SK-N-SH treated with all-trans-retinoic acid at 6 μM for 48 hours (cell line): ENCODE measurements at regions not wholly inside any gene's neighbourhood (a gene's known extent, or its start where the extent isn't known, plus 50 kb on each side); places are given as distances from the start of the nearest gene placed in this dataset.

Experiments
- PATZ1 ChIP-seq: fragments of 250-450 bp; sonication (Bioruptor Pico); IDR thresholded peaks from 2 replicates; pipeline ENCODE4 v1.8.0; 2020; ENCODE audit warnings: mild to moderate bottlenecking, moderate library complexity, borderline replicate concordance
- RARB ChIP-seq: fragments of 250-450 bp; sonication (Bioruptor Pico); IDR thresholded peaks from 2 replicates; pipeline ENCODE4 v1.8.0; 2021; ENCODE audit warnings: mild to moderate bottlenecking, moderate library complexity
- SNAI2 ChIP-seq: fragments of 250-450 bp; sonication (Bioruptor Pico); IDR thresholded peaks from 2 replicates; pipeline ENCODE4 v1.5.0; 2020; ENCODE audit warnings: mild to moderate bottlenecking, moderate library complexity
- TF ChIP-seq, protein P1 (sequence below): fragments of 250-450 bp; sonication (Bioruptor Pico); IDR thresholded peaks from 2 replicates; pipeline ENCODE4 v1.8.0; 2021; ENCODE audit warnings: low read depth, mild to moderate bottlenecking, moderate library complexity, borderline replicate concordance

- no peak for TF ChIP-seq PATZ1 (CRISPR knock-in tag)
- TF ChIP-seq RARB (CRISPR knock-in tag) = no peak
- TF ChIP-seq, protein P1, sequence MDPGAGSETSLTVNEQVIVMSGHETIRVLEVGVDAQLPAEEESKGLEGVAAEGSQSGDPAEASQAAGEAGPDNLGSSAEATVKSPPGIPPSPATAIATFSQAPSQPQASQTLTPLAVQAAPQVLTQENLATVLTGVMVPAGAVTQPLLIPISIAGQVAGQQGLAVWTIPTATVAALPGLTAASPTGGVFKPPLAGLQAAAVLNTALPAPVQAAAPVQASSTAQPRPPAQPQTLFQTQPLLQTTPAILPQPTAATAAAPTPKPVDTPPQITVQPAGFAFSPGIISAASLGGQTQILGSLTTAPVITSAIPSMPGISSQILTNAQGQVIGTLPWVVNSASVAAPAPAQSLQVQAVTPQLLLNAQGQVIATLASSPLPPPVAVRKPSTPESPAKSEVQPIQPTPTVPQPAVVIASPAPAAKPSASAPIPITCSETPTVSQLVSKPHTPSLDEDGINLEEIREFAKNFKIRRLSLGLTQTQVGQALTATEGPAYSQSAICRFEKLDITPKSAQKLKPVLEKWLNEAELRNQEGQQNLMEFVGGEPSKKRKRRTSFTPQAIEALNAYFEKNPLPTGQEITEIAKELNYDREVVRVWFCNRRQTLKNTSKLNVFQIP = no peak
- TF ChIP-seq SNAI2 (CRISPR knock-in tag) = no peak
These were observed 145.8 kb downstream of the TM9SF2 start for GRCh38 chr13:99646866-99647595.
